HG03097 (cell line): ENCODE measurements at regions not wholly inside any gene's neighbourhood (a gene's known extent, or its start where the extent isn't known, plus 50 kb on each side); places are given as distances from the start of the nearest gene placed in this dataset.
"Not testable (repeated sequence)": the region's sequence is repeated elsewhere in the genome, so short reads cannot be mapped to it uniquely, and the experiment has no call there.

Source experiments
- ATAC-seq: cut with Tn5 transposase; IDR thresholded peaks from one replicate; pipeline ENCODE4 v1.9.1; 2021; ENCODE audit not compliant: unreplicated experiment, low FRiP score

DNA sequence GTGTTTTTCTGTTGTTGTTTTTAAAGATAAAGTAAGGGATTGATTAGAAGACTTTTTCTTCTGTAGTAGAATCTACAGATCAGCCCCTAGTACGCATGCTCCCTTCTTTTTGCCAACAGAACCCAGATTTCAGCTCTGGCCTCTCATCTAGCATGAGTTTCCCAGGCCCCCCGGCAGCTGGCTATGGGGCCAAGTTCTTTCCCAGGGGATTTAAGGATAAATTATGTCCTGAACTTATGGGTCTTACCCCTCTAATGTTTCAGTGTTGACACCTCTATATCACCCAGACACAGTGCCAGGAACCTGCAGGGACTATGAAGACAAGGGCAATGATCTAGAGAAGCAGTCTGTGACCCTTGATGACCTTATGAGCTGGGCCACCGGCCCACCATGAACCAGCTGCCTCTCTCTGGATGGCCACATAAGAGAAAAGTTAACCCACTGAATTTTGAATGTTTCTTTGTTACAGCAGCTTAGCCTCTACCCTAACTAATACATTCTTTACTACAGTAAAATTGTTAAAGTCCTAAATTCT lies 150.5 kb downstream of the UNC5CL start:
- no peak for ATAC-seq

DNA sequence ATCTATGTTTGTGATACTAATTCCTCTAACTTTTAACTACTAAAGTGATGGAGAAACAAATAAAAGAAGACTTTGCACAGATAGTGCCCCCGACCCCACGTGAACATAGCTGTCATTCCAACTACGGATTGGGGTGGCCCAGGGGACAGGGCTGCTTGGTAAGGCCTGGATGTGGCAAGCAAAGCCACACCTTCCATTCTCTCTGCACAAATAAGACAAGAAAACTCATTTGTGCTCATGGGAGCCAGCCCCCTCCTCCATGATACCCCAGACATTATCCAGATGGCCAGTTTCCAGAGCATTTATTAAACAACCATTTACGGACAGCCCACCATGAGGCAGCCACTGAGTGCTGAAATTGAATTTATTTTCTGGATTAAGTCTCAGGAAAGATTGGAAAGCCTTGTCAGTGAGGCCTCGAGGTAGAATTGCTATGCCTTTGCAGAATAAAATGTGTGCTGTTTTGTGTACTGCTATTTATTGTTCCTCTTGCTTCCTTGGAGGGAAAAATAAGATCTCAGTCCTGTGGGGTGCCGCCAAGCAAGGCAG lies 151.2 kb downstream of the UNC5CL start:
- ATAC-seq: no peak

GRCh38 chr6:40887079-40887791 lies 151.8 kb downstream of the UNC5CL start:
- no peak for ATAC-seq

GRCh38 chr6:40885139-40885774 lies 153.8 kb downstream of the UNC5CL start:
- no peak for ATAC-seq

DNA sequence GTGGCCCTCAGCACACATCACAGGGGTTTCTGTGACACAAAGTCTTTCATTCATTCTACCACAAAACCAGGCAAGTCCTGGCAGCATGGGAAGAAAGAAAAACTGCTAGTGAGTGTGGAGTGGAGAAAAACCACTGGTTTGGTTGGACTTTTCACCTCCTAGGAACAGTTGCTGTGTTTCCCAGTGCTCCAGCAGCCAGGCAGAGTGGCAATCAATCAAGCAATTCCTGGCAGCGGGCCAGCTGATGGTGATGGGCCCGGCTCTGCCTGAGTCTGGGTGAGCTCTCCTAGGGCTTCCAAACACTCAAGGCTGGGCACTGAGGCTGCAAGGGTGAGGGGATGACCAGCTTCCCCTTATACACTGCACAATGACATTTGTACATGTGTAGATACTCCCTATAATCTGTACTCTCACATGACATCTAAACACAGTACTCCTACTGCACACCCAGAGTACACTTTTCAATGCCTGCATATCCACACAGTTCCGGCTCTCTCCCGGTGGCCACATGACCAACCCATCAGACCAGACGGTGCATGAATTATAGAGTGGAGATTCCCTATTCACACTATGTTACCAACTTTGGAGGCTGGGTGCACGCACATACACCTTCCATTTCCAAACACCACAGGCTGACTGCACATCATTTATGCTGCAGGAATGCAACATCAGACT lies 156.6 kb downstream of the UNC5CL start:
- no peak for ATAC-seq

- no peak for ATAC-seq
These were observed 157.5 kb downstream of the UNC5CL start for GRCh38 chr6:40881501-40881900.

- ATAC-seq: no peak
These were observed 158.1 kb downstream of the UNC5CL start for GRCh38 chr6:40880906-40881305.

- ATAC-seq: no peak
These were observed 159.9 kb downstream of the UNC5CL start for GRCh38 chr6:40879169-40879568.

- no peak for ATAC-seq
These were observed 161.7 kb downstream of the UNC5CL start for GRCh38 chr6:40877362-40877761.

GRCh38 chr6:40876336-40876735 lies 162.7 kb downstream of the UNC5CL start:
- ATAC-seq: no peak

DNA sequence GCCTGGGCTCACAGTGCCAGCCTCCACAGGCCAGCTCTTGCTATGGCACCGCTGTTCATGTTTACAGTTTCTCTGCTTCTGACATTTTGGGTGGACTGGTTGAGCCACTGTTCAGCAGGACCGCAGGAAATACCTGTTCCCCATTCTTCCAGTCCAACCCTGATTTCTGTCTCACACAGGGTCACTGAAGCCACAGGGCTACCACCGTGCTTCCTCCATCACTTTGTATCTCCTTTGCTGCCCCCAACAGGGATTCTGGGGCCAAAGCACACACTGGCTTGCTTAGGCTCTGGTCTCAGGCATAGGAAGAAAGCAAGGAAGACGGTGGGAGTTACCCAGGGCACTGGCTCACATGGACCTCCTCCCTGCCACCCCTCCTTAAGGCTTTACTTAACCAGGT lies 164.5 kb downstream of the UNC5CL start:
- ATAC-seq: no peak

GRCh38 chr6:40871424-40871823 lies 167.6 kb downstream of the UNC5CL start:
- no peak for ATAC-seq

- ATAC-seq: not testable (repeated sequence)
These were observed 170.7 kb downstream of the UNC5CL start for GRCh38 chr6:40868089-40868865.

DNA sequence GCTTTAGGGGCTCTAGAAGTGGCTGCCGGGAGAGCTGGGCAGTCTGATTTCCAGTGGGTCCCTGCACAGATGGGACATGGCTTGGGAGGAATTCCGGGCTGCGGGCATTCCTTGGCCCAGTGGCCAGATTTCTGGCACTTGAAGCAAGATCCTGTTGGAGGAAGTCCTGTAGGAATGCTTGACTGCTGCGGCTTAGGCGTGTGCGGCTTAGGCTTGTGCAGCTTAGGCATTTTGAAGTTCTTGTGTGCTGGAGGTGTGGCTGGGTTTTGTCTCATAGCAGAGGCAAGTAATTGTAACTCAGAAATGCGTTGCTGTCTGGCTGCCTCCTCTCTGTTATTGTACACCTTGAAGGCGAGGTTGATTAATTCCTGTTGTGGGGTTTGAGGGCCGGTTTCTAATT lies 171.5 kb downstream of the UNC5CL start:
- ATAC-seq: not testable (repeated sequence)

GRCh38 chr6:40865259-40865658 lies 173.8 kb downstream of the UNC5CL start:
- not testable (repeated sequence) for ATAC-seq

GRCh38 chr6:40860443-40860842 lies 178.6 kb downstream of the UNC5CL start:
- no peak for ATAC-seq

GRCh38 chr6:40856271-40856670 lies 182.8 kb downstream of the UNC5CL start:
- ATAC-seq: no peak

DNA sequence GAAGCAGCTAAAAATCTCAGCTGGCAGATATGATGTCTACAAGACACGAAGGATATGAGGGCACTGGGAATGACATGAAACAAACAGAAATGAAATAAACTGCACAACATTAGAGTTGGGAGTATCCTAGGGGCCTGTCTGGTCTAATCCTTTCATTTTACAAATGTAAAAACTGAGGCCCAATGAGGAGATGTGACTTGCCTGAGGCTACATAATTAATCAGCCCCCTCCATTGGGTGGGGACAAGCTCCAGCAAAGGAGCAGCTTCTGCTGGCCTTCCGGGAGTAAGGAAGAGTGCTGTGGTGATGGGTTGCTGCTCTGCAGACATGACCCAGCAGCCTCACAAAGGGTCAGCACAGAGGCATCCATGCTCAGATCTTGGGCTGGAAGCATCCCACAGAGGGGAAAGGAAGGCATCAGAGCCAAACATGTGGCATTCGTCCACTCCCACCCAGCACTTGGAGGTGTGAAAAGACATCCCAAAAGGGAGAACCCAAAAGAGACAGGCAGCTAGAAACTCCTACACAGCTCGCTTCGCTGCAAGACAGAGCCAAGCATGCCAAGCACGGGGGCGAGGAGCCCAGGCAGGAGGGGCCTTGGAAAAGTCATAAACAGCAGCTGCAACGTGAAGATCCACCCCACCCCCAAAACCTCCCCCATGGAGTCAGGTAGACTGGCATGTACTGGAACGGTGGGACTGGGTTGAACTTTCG lies 183.7 kb downstream of the UNC5CL start:
- ATAC-seq: no peak

DNA sequence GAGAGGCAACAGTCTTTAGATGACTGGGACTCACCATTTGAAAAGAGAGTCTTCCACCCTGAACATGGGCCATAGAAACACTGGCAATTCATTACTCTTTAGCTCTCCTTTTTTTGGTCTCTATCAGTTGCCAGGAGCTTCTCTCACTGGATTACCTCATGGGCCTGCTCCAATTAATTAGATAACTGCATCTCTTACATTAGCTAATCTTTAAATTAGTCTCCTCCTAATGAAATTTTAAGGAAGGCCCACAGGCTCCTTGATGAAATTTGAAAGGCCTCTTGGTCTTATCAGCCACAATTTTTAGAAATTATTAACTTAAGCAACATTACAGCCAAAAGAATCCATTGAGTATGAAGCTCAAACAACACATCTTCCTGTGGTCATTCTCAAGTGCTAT lies 184.4 kb downstream of the UNC5CL start:
- ATAC-seq: no peak
